ENCODE measurements at regions not wholly inside any gene's neighbourhood (a gene's known extent, or its start where the extent isn't known, plus 50 kb on each side); places are given as distances from the start of the nearest gene placed in this dataset.

- no peak overlapping the region for H3K4me3 ChIP-seq (ENCODE audit: low read length in 2 of 2)
- Mint-ChIP-seq H3K27me3 (no peaks in the 10 kb centered on the region), H3K27ac (peak overlapping the region in 4 of 7 donors; percentile 35 to 88 (median 64)), H3K4me1 (peaks cover 0 to 4% (median 0%) of the 10 kb centered on the region in 4 donors), H3K36me3 (peaks cover 56 to 60% of the 10 kb centered on the region in 2 donors), H3K4me3 (peak overlapping the region in 1 of 8 donors; percentile 27), H3K9me3 (peaks cover 0 to 3% (median 0%) of the 10 kb centered on the region in 8 donors)
- H3K27ac ChIP-seq (ENCODE audit: low read depth, low read length) = no peak overlapping the region
- peaks cover 13% of the 10 kb centered on the region for H3K36me3 ChIP-seq (ENCODE audit: insufficient read depth, low read length)
- H3K9me3 ChIP-seq (ENCODE audit: control insufficient read depth in 1 of 2, low read length in 2 of 2) = no peaks in the 10 kb centered on the region
- no peaks in the 10 kb centered on the region for H3K27me3 ChIP-seq (ENCODE audit: insufficient read depth, low read length)
- no peaks in the 10 kb centered on the region for H3K4me1 ChIP-seq (ENCODE audit: insufficient read depth, low read length)
- DNase-seq = no peak
- ChIA-PET CTCF (ENCODE audit: partially characterized antibody) (no interaction called here), POLR2A (ENCODE audit: partially characterized antibody) (no interaction called here)
- intact Hi-C loops (cut with micrococcal nuclease) = no loop called here
Observed at GRCh38 chr21:28877318-28877884, 115.3 kb downstream of the LTN1 start.

GRCh38 chr21:28875078-28875477 is 117.6 kb downstream of the LTN1 start:
- H3K27ac Mint-ChIP-seq = no peak overlapping the region
- CTCF ChIA-PET (ENCODE audit: partially characterized antibody) = no interaction called here

DNA sequence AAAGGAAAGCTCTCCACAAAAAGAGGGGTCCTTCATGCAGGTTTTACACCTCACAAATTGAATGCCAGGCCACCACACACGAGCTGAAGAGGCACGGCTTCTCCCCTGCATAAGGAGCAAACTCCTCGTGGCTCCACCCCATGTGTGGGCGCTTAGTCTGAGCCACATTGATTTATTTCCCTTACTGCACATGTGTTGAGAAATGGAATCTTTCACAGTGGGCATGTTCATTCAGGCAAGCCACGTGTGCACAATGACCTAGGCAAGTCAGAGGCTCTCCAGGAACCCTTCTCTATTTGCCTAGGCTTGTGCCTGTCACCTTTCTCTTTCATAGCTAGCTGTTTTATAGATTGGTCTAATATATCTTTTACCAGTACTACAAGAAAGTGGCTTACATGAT is 120.5 kb downstream of the LTN1 start:
- peaks cover 49 to 68% of the 10 kb centered on the region in 2 donors for H3K36me3 Mint-ChIP-seq
- Histone ChIP-seq H3K27ac (ENCODE audit: low read depth, low read length) (no peak overlapping the region), H3K27me3 (ENCODE audit: insufficient read depth, low read length) (no peaks in the 10 kb centered on the region), H3K4me3 (ENCODE audit: low read length in 2 of 2) (no peak overlapping the region), H3K36me3 (ENCODE audit: insufficient read depth, low read length) (peaks cover 13% of the 10 kb centered on the region), H3K9me3 (ENCODE audit: control insufficient read depth in 1 of 2, low read length in 2 of 2) (no peaks in the 10 kb centered on the region), H3K4me1 (ENCODE audit: insufficient read depth, low read length) (no peaks in the 10 kb centered on the region)
- no peak overlapping the region for H3K27ac Mint-ChIP-seq
- H3K9me3 Mint-ChIP-seq = no peaks in the 10 kb centered on the region
- no peak overlapping the region for H3K4me3 Mint-ChIP-seq
- CTCF ChIA-PET (ENCODE audit: partially characterized antibody) = interaction anchor here (0.8 to 1.1 kb wide), 2 partner anchors 11 to 127 kb away, joined by 3 read pairs; no protein-coding TSS in a partner anchor
- intact Hi-C loops (cut with micrococcal nuclease) = no loop called here
- no peak for DNase-seq
- no peaks in the 10 kb centered on the region for H3K27me3 Mint-ChIP-seq
- peaks cover 0 to 4% (median 1%) of the 10 kb centered on the region in 4 donors for H3K4me1 Mint-ChIP-seq
- POLR2A ChIA-PET (ENCODE audit: partially characterized antibody) = no interaction called here

More at GRCh38 chr21:28875078-28875477, 117.6 kb downstream of the LTN1 start:
- Mint-ChIP-seq H3K36me3 (peaks cover 56 to 64% of the 10 kb centered on the region in 2 donors), H3K9me3 (no peaks in the 10 kb centered on the region), H3K4me1 (peaks cover 0 to 4% (median 1%) of the 10 kb centered on the region in 4 donors), H3K4me3 (no peak overlapping the region), H3K27me3 (no peaks in the 10 kb centered on the region)
- no peak for DNase-seq
- intact Hi-C loops (cut with micrococcal nuclease) = no loop called here
- H3K4me3 ChIP-seq (ENCODE audit: low read length in 2 of 2) = no peak overlapping the region
- H3K27me3 ChIP-seq (ENCODE audit: insufficient read depth, low read length) = no peaks in the 10 kb centered on the region
- no peak overlapping the region for H3K27ac ChIP-seq (ENCODE audit: low read depth, low read length)
- peaks cover 13% of the 10 kb centered on the region for H3K36me3 ChIP-seq (ENCODE audit: insufficient read depth, low read length)
- POLR2A ChIA-PET (ENCODE audit: partially characterized antibody) = no interaction called here
- no peaks in the 10 kb centered on the region for H3K4me1 ChIP-seq (ENCODE audit: insufficient read depth, low read length)
- H3K9me3 ChIP-seq (ENCODE audit: control insufficient read depth in 1 of 2, low read length in 2 of 2) = no peaks in the 10 kb centered on the region

GRCh38 chr21:28871388-28872010 is 121.2 kb downstream of the LTN1 start:
- intact Hi-C loops (cut with micrococcal nuclease) = no loop called here
- peaks cover 0 to 4% (median 1%) of the 10 kb centered on the region in 4 donors for H3K4me1 Mint-ChIP-seq
- CTCF ChIA-PET (ENCODE audit: partially characterized antibody) = interaction anchor here (1.1 kb wide), 1 partner anchor 12 kb away, joined by 3 read pairs; no protein-coding TSS in a partner anchor
- H3K27ac Mint-ChIP-seq = no peak overlapping the region
- H3K4me3 ChIP-seq (ENCODE audit: low read length in 2 of 2) = no peak overlapping the region
- no peaks in the 10 kb centered on the region for H3K27me3 ChIP-seq (ENCODE audit: insufficient read depth, low read length)
- H3K4me3 Mint-ChIP-seq = no peak overlapping the region
- POLR2A ChIA-PET (ENCODE audit: partially characterized antibody) = interaction anchor here (1.1 kb wide), 1 partner anchor 9 kb away, joined by 4 read pairs; no protein-coding TSS in a partner anchor
- H3K36me3 ChIP-seq (ENCODE audit: insufficient read depth, low read length) = peaks cover 13% of the 10 kb centered on the region
- DNase-seq = no peak
- peaks cover 49 to 64% of the 10 kb centered on the region in 2 donors for H3K36me3 Mint-ChIP-seq
- no peaks in the 10 kb centered on the region for H3K9me3 ChIP-seq (ENCODE audit: control insufficient read depth in 1 of 2, low read length in 2 of 2)
- H3K9me3 Mint-ChIP-seq = no peaks in the 10 kb centered on the region
- no peaks in the 10 kb centered on the region for H3K27me3 Mint-ChIP-seq
- no peaks in the 10 kb centered on the region for H3K4me1 ChIP-seq (ENCODE audit: insufficient read depth, low read length)
- no peak overlapping the region for H3K27ac ChIP-seq (ENCODE audit: low read depth, low read length)

GRCh38 chr21:28867401-28867800 is 125.3 kb downstream of the LTN1 start:
- peaks cover 0 to 5% (median 3%) of the 10 kb centered on the region in 4 donors for H3K4me1 Mint-ChIP-seq
- no peaks in the 10 kb centered on the region for H3K27me3 ChIP-seq (ENCODE audit: insufficient read depth, low read length)
- H3K27ac Mint-ChIP-seq = no peak overlapping the region
- ChIA-PET CTCF (ENCODE audit: partially characterized antibody) (no interaction called here), POLR2A (ENCODE audit: partially characterized antibody) (no interaction called here)
- no peak overlapping the region for H3K4me3 ChIP-seq (ENCODE audit: low read length in 2 of 2)
- intact Hi-C loops (cut with micrococcal nuclease) = no loop called here
- DNase-seq = no peak
- no peak overlapping the region for H3K4me3 Mint-ChIP-seq
- H3K4me1 ChIP-seq (ENCODE audit: insufficient read depth, low read length) = no peaks in the 10 kb centered on the region
- H3K36me3 ChIP-seq (ENCODE audit: insufficient read depth, low read length) = no peaks in the 10 kb centered on the region
- H3K27ac ChIP-seq (ENCODE audit: low read depth, low read length) = no peak overlapping the region
- H3K36me3 Mint-ChIP-seq = peaks cover 25 to 49% of the 10 kb centered on the region in 2 donors
- no peaks in the 10 kb centered on the region for H3K9me3 Mint-ChIP-seq
- H3K27me3 Mint-ChIP-seq = no peaks in the 10 kb centered on the region
- H3K9me3 ChIP-seq (ENCODE audit: control insufficient read depth in 1 of 2, low read length in 2 of 2) = no peaks in the 10 kb centered on the region

DNA sequence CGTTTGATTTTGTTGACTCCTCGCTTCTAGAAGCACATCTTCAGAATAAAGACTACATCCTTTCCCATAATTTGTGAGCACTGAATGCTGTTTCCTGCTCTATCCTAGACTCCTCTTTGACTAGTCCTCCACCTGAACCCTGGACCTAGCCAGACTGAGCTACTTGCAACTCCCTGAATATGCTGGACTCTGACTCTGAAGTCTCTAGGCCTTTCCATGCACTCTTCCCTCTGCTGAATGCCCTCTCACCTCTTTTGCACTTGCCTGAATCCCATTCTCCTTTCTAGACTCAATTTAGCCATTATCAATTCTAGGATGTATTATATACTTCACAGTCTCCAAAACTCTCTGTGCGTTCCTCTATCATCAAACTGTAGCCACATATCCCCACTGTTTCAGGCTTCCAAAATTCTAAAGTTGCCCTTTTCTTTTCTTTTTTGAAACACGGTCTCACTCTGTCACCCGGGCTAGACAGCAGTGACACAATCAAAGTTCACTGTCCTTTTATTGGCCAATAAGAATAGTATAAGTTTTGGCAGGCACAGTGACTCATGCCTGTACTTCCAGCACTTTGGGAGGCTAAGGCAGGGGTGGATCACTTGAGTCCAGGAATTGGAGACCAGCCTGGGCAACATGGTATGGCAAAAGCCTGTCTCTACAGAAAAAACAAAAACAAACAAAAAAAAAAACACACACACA is 127.0 kb downstream of the LTN1 start:
- H3K27ac Mint-ChIP-seq = no peak overlapping the region

DNA sequence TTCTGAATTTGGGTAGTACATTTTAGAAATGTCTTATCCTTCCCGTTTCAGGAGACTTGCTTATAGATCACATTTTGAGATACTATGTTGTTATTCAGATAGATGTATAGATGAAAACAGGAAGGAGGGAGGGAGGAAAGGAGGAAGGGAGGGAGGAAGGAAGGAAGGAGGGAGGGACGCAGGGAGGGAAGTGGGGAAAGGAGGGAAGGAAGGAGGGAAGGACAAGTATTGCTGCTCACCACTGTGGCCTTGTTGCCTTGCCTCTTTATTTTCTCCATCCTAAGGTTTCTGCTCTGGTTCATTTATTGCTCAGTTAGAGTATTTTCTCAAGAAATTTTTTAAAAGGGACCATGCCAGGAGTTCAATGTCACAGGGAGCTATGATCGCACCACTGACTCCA is 134.3 kb downstream of the LTN1 start:
- Mint-ChIP-seq H3K4me3 (no peak overlapping the region), H3K9me3 (peaks cover 0 to 6% (median 0%) of the 10 kb centered on the region in 8 donors), H3K27ac (peak overlapping the region in 2 of 7 donors; percentile 19 to 89), H3K4me1 (peaks cover 3 to 7% (median 5%) of the 10 kb centered on the region in 4 donors), H3K27me3 (no peaks in the 10 kb centered on the region), H3K36me3 (peaks cover 11 to 37% of the 10 kb centered on the region in 2 donors)
- intact Hi-C loops (cut with micrococcal nuclease) = no loop called here
- CTCF ChIA-PET (ENCODE audit: partially characterized antibody) = no interaction called here
- Histone ChIP-seq H3K27me3 (ENCODE audit: insufficient read depth, low read length) (no peaks in the 10 kb centered on the region), H3K4me1 (ENCODE audit: insufficient read depth, low read length) (no peaks in the 10 kb centered on the region), H3K9me3 (ENCODE audit: control insufficient read depth in 1 of 2, low read length in 2 of 2) (no peaks in the 10 kb centered on the region), H3K4me3 (ENCODE audit: low read length in 2 of 2) (no peak overlapping the region), H3K36me3 (ENCODE audit: insufficient read depth, low read length) (no peaks in the 10 kb centered on the region), H3K27ac (ENCODE audit: low read depth, low read length) (no peak overlapping the region)
- DNase-seq = no peak
- POLR2A ChIA-PET (ENCODE audit: partially characterized antibody) = no interaction called here

More for the DNA sequence above, 127.0 kb downstream of the LTN1 start:
- H3K27me3 Mint-ChIP-seq = no peaks in the 10 kb centered on the region
- Histone ChIP-seq H3K4me1 (ENCODE audit: insufficient read depth, low read length) (no peaks in the 10 kb centered on the region), H3K4me3 (ENCODE audit: low read length in 2 of 2) (no peak overlapping the region), H3K27me3 (ENCODE audit: insufficient read depth, low read length) (no peaks in the 10 kb centered on the region), H3K27ac (ENCODE audit: low read depth, low read length) (no peak overlapping the region), H3K9me3 (ENCODE audit: control insufficient read depth in 1 of 2, low read length in 2 of 2) (no peaks in the 10 kb centered on the region), H3K36me3 (ENCODE audit: insufficient read depth, low read length) (no peaks in the 10 kb centered on the region)
- peaks cover 0 to 5% (median 0%) of the 10 kb centered on the region in 4 donors for H3K4me1 Mint-ChIP-seq
- CTCF ChIA-PET (ENCODE audit: partially characterized antibody) = no interaction called here
- H3K36me3 Mint-ChIP-seq = peaks cover 14 to 50% of the 10 kb centered on the region in 2 donors
- DNase-seq = no peak
- no peaks in the 10 kb centered on the region for H3K9me3 Mint-ChIP-seq
- POLR2A ChIA-PET (ENCODE audit: partially characterized antibody) = no interaction called here
- intact Hi-C loops (cut with micrococcal nuclease) = no loop called here
- H3K4me3 Mint-ChIP-seq = no peak overlapping the region

All from CD4-positive, alpha-beta memory T cell (primary cell).